ENCODE measurements at regions not wholly inside any gene's neighbourhood (a gene's known extent, or its start where the extent isn't known, plus 50 kb on each side); places are given as distances from the start of the nearest gene placed in this dataset.

- no peak overlapping the region for H3K27ac ChIP-seq (ENCODE audit: low read length)
- H4K20me1 ChIP-seq (ENCODE audit: insufficient read depth): no peaks in the 10 kb centered on the region
- H3K9ac ChIP-seq (ENCODE audit: low read length): no peak overlapping the region
- H2AFZ ChIP-seq (ENCODE audit: low read depth, low read length): no peak overlapping the region
- H3F3A ChIP-seq (ENCODE audit: insufficient read depth, low read length, poor library complexity, severe bottlenecking): peaks cover under 1% of the 10 kb centered on the region
- H3K4me3 ChIP-seq (ENCODE audit: low read length): no peak overlapping the region
- no peaks in the 10 kb centered on the region for H3K79me2 ChIP-seq (replicated peaks; ENCODE audit: insufficient read depth, low read length)
- no peaks in the 10 kb centered on the region for H3K27me3 ChIP-seq (ENCODE audit: insufficient read depth, low read depth, low read length)
- TF ChIP-seq EP300 (conservative IDR thresholded peaks at IDR 0.05; ENCODE audit: poor library complexity, severe bottlenecking): no peak
- no peak for TF ChIP-seq TAF1 (IDR thresholded peaks at IDR 0.05; ENCODE audit: low read depth)
- H3K4me2 ChIP-seq (ENCODE audit: low read length): no peak overlapping the region
- no peaks in the 10 kb centered on the region for H3K9me2 ChIP-seq (ENCODE audit: insufficient read depth, low read length)
- no peaks in the 10 kb centered on the region for H3K36me3 ChIP-seq (ENCODE audit: insufficient read depth, low read length)
- no peaks in the 10 kb centered on the region for H3K9me3 ChIP-seq (ENCODE audit: low read length)
Measured at GRCh38 chr3:59186725-59187124, 136.9 kb upstream of the CFAP20DC start.

DNA sequence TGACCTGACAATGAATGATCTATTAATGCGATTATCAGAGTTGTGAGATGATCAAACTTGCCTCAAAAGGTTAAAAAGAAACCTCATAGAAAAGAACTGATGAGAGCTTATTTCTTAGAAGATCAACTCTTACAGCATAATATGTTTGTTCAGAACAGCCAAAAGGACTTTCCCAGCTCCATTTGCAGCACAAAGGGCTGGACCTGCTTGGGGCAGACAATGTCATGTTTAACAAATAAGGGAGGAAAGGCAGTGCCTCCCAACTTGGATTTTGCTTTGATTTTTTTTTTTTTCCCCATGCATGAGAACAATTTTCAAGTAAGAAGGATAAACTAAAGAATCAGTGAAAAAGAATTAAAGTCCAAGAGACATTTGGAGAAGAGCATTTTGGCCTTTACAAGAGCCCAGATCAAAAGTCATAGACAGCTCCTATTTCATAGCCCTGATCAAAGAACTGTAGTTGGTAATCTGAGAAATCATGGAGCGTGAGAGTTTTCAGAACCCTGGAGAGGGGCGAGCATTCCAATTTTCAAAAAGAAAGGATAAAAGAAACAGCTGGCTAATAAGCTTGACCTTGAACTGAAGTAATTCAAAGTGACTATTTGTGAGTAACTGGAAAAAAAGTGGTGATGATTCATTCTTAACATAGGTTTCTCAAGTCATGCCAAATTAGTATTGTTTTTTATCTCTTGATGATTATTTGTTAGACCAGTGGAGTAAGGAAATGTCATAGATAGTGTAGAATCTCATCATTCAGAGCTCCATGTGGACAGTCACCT lies 136.0 kb upstream of the CFAP20DC start:
- no peaks in the 10 kb centered on the region for H3K9me3 ChIP-seq (ENCODE audit: low read length)
- no peaks in the 10 kb centered on the region for H3K36me3 ChIP-seq (ENCODE audit: insufficient read depth, low read length)
- no peak overlapping the region for H2AFZ ChIP-seq (ENCODE audit: low read depth, low read length)
- H3K27ac ChIP-seq (ENCODE audit: low read length): no peak overlapping the region
- TF ChIP-seq SMC3 (conservative IDR thresholded peaks at IDR 0.05; ENCODE audit: poor library complexity): no peak
- TF ChIP-seq, protein P1, sequence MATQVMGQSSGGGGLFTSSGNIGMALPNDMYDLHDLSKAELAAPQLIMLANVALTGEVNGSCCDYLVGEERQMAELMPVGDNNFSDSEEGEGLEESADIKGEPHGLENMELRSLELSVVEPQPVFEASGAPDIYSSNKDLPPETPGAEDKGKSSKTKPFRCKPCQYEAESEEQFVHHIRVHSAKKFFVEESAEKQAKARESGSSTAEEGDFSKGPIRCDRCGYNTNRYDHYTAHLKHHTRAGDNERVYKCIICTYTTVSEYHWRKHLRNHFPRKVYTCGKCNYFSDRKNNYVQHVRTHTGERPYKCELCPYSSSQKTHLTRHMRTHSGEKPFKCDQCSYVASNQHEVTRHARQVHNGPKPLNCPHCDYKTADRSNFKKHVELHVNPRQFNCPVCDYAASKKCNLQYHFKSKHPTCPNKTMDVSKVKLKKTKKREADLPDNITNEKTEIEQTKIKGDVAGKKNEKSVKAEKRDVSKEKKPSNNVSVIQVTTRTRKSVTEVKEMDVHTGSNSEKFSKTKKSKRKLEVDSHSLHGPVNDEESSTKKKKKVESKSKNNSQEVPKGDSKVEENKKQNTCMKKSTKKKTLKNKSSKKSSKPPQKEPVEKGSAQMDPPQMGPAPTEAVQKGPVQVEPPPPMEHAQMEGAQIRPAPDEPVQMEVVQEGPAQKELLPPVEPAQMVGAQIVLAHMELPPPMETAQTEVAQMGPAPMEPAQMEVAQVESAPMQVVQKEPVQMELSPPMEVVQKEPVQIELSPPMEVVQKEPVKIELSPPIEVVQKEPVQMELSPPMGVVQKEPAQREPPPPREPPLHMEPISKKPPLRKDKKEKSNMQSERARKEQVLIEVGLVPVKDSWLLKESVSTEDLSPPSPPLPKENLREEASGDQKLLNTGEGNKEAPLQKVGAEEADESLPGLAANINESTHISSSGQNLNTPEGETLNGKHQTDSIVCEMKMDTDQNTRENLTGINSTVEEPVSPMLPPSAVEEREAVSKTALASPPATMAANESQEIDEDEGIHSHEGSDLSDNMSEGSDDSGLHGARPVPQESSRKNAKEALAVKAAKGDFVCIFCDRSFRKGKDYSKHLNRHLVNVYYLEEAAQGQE (IDR thresholded peaks at IDR 0.05; ENCODE audit: borderline replicate concordance): no peak
- no peak for TF ChIP-seq RAD21 (conservative IDR thresholded peaks at IDR 0.05)
- H3K9me2 ChIP-seq (ENCODE audit: insufficient read depth, low read length): no peaks in the 10 kb centered on the region
- H3K4me2 ChIP-seq (ENCODE audit: low read length): no peak overlapping the region
- H3K79me2 ChIP-seq (replicated peaks; ENCODE audit: insufficient read depth, low read length): no peaks in the 10 kb centered on the region
- H3F3A ChIP-seq (ENCODE audit: insufficient read depth, low read length, poor library complexity, severe bottlenecking): no peaks in the 10 kb centered on the region
- H3K4me3 ChIP-seq (ENCODE audit: low read length): no peak overlapping the region
- H3K9ac ChIP-seq (ENCODE audit: low read length): no peak overlapping the region
- no peaks in the 10 kb centered on the region for H4K20me1 ChIP-seq (ENCODE audit: insufficient read depth)
- no peaks in the 10 kb centered on the region for H3K27me3 ChIP-seq (ENCODE audit: insufficient read depth, low read depth, low read length)

GRCh38 chr3:59180006-59180405 lies 130.2 kb upstream of the CFAP20DC start:
- Histone ChIP-seq H3K27me3 (ENCODE audit: insufficient read depth, low read depth, low read length) (no peaks in the 10 kb centered on the region), H3K27ac (ENCODE audit: low read length) (no peak overlapping the region), H3F3A (ENCODE audit: insufficient read depth, low read length, poor library complexity, severe bottlenecking) (no peaks in the 10 kb centered on the region), H3K4me2 (ENCODE audit: low read length) (no peak overlapping the region), H3K79me2 (replicated peaks; ENCODE audit: insufficient read depth, low read length) (no peaks in the 10 kb centered on the region), H3K36me3 (ENCODE audit: insufficient read depth, low read length) (no peaks in the 10 kb centered on the region), H3K9ac (ENCODE audit: low read length) (no peak overlapping the region), H2AFZ (ENCODE audit: low read depth, low read length) (no peak overlapping the region), H3K4me3 (ENCODE audit: low read length) (no peak overlapping the region), H4K20me1 (ENCODE audit: insufficient read depth) (no peaks in the 10 kb centered on the region), H3K9me3 (ENCODE audit: low read length) (no peaks in the 10 kb centered on the region), H3K9me2 (ENCODE audit: insufficient read depth, low read length) (no peaks in the 10 kb centered on the region)
- TF ChIP-seq TAF1 (IDR thresholded peaks at IDR 0.05; ENCODE audit: low read depth): no peak

DNA sequence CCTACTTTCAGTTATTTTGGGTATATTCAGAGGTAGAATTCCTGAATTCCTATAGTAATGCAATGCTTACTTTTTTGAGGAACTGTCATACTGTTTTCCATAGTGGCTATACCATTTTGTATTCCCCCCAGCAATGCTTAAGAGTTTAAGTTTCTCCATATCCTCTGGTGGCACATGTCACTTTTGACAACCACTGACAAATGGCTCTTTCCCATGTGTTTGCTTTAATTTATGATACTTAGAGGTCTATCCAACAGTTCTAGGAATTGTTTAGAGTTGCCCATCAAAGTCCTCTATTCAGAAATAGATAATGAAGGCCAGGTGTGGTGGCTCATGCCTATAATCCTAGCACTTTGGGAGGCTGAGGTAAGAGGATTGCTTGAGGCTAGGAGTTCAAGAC lies 128.9 kb upstream of the CFAP20DC start:
- no peaks in the 10 kb centered on the region for H3K9me3 ChIP-seq (ENCODE audit: low read length)
- TF ChIP-seq, protein P2, sequence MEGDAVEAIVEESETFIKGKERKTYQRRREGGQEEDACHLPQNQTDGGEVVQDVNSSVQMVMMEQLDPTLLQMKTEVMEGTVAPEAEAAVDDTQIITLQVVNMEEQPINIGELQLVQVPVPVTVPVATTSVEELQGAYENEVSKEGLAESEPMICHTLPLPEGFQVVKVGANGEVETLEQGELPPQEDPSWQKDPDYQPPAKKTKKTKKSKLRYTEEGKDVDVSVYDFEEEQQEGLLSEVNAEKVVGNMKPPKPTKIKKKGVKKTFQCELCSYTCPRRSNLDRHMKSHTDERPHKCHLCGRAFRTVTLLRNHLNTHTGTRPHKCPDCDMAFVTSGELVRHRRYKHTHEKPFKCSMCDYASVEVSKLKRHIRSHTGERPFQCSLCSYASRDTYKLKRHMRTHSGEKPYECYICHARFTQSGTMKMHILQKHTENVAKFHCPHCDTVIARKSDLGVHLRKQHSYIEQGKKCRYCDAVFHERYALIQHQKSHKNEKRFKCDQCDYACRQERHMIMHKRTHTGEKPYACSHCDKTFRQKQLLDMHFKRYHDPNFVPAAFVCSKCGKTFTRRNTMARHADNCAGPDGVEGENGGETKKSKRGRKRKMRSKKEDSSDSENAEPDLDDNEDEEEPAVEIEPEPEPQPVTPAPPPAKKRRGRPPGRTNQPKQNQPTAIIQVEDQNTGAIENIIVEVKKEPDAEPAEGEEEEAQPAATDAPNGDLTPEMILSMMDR (IDR thresholded peaks at IDR 0.05; ENCODE audit: poor library complexity, severe bottlenecking): no peak
- no peaks in the 10 kb centered on the region for H3F3A ChIP-seq (ENCODE audit: insufficient read depth, low read length, poor library complexity, severe bottlenecking)
- H3K27ac ChIP-seq (ENCODE audit: low read length): no peak overlapping the region
- H4K20me1 ChIP-seq (ENCODE audit: insufficient read depth): no peaks in the 10 kb centered on the region
- H3K36me3 ChIP-seq (ENCODE audit: insufficient read depth, low read length): no peaks in the 10 kb centered on the region
- H3K4me3 ChIP-seq (ENCODE audit: low read length): no peak overlapping the region
- H3K9me2 ChIP-seq (ENCODE audit: insufficient read depth, low read length): no peaks in the 10 kb centered on the region
- H3K4me2 ChIP-seq (ENCODE audit: low read length): no peak overlapping the region
- H3K79me2 ChIP-seq (replicated peaks; ENCODE audit: insufficient read depth, low read length): no peaks in the 10 kb centered on the region
- no peak overlapping the region for H3K9ac ChIP-seq (ENCODE audit: low read length)
- H2AFZ ChIP-seq (ENCODE audit: low read depth, low read length): no peak overlapping the region
- no peaks in the 10 kb centered on the region for H3K27me3 ChIP-seq (ENCODE audit: insufficient read depth, low read depth, low read length)

All from neural cell (in vitro differentiated cells).